SK-N-SH treated with all-trans-retinoic acid at 6 μM for 48 hours (cell line): ENCODE measurements at regions not wholly inside any gene's neighbourhood (a gene's known extent, or its start where the extent isn't known, plus 50 kb on each side); places are given as distances from the start of the nearest gene placed in this dataset.

Experiments used
- ARNTL ChIP-seq: fragments of 450-650 bp; formaldehyde crosslinking; IDR thresholded peaks from 2 replicates; pipeline ENCODE4 v1.5.0; 2020; ENCODE audit warnings: low read depth, mild to moderate bottlenecking, moderate library complexity, borderline replicate concordance
- ISL1 ChIP-seq: fragments of 250-450 bp; sonication (Bioruptor Pico); IDR thresholded peaks from 2 replicates; pipeline ENCODE4 v2.1.2; 2022; ENCODE audit warnings: mild to moderate bottlenecking, moderate library complexity
- OSR1 ChIP-seq: fragments of 250-450 bp; sonication (Bioruptor Pico); IDR thresholded peaks from 2 replicates; pipeline ENCODE4 v1.8.0; 2022; ENCODE audit warnings: moderate library complexity, mild to moderate bottlenecking, inconsistent platforms
- POU6F1 ChIP-seq: fragments of 250-450 bp; sonication (Bioruptor Pico); IDR thresholded peaks from 2 replicates; pipeline ENCODE4 v1.8.0; 2021; ENCODE audit warnings: low read depth, mild to moderate bottlenecking, moderate library complexity, borderline replicate concordance
- RARB ChIP-seq: fragments of 250-450 bp; sonication (Bioruptor Pico); IDR thresholded peaks from 2 replicates; pipeline ENCODE4 v1.8.0; 2021; ENCODE audit warnings: mild to moderate bottlenecking, moderate library complexity
- SNAI2 ChIP-seq: fragments of 250-450 bp; sonication (Bioruptor Pico); IDR thresholded peaks from 2 replicates; pipeline ENCODE4 v1.5.0; 2020; ENCODE audit warnings: mild to moderate bottlenecking, moderate library complexity
- TCF4 ChIP-seq: fragments of 250-450 bp; sonication (Bioruptor Pico); IDR thresholded peaks from 2 replicates; pipeline ENCODE4 v1.8.0; 2021; ENCODE audit warnings: mild to moderate bottlenecking, moderate library complexity, borderline replicate concordance
- ZFP3 ChIP-seq: fragments of 250-450 bp; sonication (Bioruptor Pico); IDR thresholded peaks from 2 replicates; pipeline ENCODE4 v1.5.0; 2020; ENCODE audit warnings: mild to moderate bottlenecking, moderate library complexity
- ZFP30 ChIP-seq: fragments of 450-650 bp; formaldehyde crosslinking; IDR thresholded peaks from 2 replicates; pipeline ENCODE4 v1.5.0; 2022; ENCODE audit warnings: mild to moderate bottlenecking, moderate library complexity
- ZNF70 ChIP-seq: fragments of 450-650 bp; formaldehyde crosslinking; IDR thresholded peaks from 2 replicates; pipeline ENCODE4 v1.5.0; 2020; ENCODE audit warnings: mild to moderate bottlenecking, moderate library complexity

- no peak for TF ChIP-seq TCF4 (CRISPR knock-in tag)
- no peak for TF ChIP-seq ZNF70 (CRISPR knock-in tag)
- TF ChIP-seq OSR1 (CRISPR knock-in tag) = no peak
- TF ChIP-seq POU6F1 (CRISPR knock-in tag) = no peak
- TF ChIP-seq SNAI2 (CRISPR knock-in tag) = no peak
- TF ChIP-seq ZFP30 (CRISPR knock-in tag) = no peak
- TF ChIP-seq ZFP3 (CRISPR knock-in tag) = no peak
- TF ChIP-seq ARNTL (CRISPR knock-in tag) = no peak
- no peak for TF ChIP-seq ISL1 (CRISPR knock-in tag)
- TF ChIP-seq RARB (CRISPR knock-in tag) = no peak
Measured at GRCh38 chr3:178895178-178895789, 176.3 kb downstream of the ZMAT3 start.
